K562 (cell line): ENCODE measurements at regions not wholly inside any gene's neighbourhood (a gene's known extent, or its start where the extent isn't known, plus 50 kb on each side); places are given as distances from the start of the nearest gene placed in this dataset.

Experiments used
- ATAC-seq: fragments of 200-7000 bp; cut with Tn5 transposase; 3 replicates; pipeline ENCODE4 v1.9.1; 2020; ENCODE audit warnings: moderate library complexity
- BruUV-seq: library from RNA; stranded (reverse); fragments of 400-500 nt; replicated peaks from 2 replicates; lab custom pipeline; 2021; lab: Mats Ljungman, UMichigan
- CTCF ChIA-PET: fragments of 300-600 bp; formaldehyde crosslinking; extraction: SDS; loops from one replicate; lab custom pipeline; 2021; ENCODE audit warnings: low intra/inter-chr PET ratio; lab: Yijun Ruan, JAX
- POLR2A ChIA-PET: fragments of 300-600, 350-650 bp; sonication (Branson Sonifier 250); formaldehyde crosslinking; extraction: SDS; loops from one replicate; lab custom pipeline; 2021; ENCODE audit warnings: antibody characterized with exemption, inconsistent platforms; lab: Yijun Ruan, JAX
- DNase-seq, 4 experiments: peaks; one replicate each; pipeline versions ENCODE4 v3.0.0 to v3.0.0-alpha.2; 2011 to 2018; ENCODE audit warnings: low spot score in 3 of 4, mixed read lengths in 3 of 4; ENCODE audit errors: extremely low read depth in 1 of 4
- FAIRE-seq: peaks from 2 replicates; lab custom pipeline; 2011; peaks lifted over from hg19 to GRCh38; lab: Jason Lieb, UNC
- H2AFZ ChIP-seq: 2 replicates; pipeline ENCODE4 v1.6.0; 2011; ENCODE audit warnings: low read depth, low read length, control low read depth, inconsistent platforms
- H3K27ac ChIP-seq: fragments of 200-600 bp; 3 replicates; pipeline ENCODE4 v1.8.0; 2011; ENCODE audit warnings: low read depth, mild to moderate bottlenecking, control low read depth, inconsistent platforms, low read length, moderate library complexity, mixed read lengths; ENCODE audit errors: extremely low read depth
- H3K27me3 ChIP-seq, 2 experiments: fragments of 300-600 bp in 1 of 2; 2 replicates in 1 of 2; 3 replicates in 1 of 2; pipeline versions ENCODE4 v1.6.0 to v1.8.0; 2011; ENCODE audit warnings: inconsistent platforms in 2 of 2, low read length in 2 of 2, mild to moderate bottlenecking in 1 of 2, mixed read lengths in 1 of 2, moderate library complexity in 1 of 2; ENCODE audit not compliant: control insufficient read depth in 2 of 2, insufficient read depth in 2 of 2
- H3K36me3 ChIP-seq: fragments of 300-600 bp; 3 replicates; pipeline ENCODE4 v1.8.0; 2011; ENCODE audit warnings: mild to moderate bottlenecking, low read length, inconsistent platforms; ENCODE audit not compliant: control insufficient read depth, insufficient read depth
- H3K4me1 ChIP-seq, 2 experiments: fragments of 200-600 bp in 1 of 2; replicated peaks in 1 of 2; 2 replicates in 1 of 2; 3 replicates in 1 of 2; pipeline versions ENCODE4 v1.5.1 to v1.8.0; 2011; ENCODE audit warnings: inconsistent platforms in 2 of 2, low read length in 2 of 2, mild to moderate bottlenecking in 1 of 2, mixed read lengths in 1 of 2, moderate library complexity in 1 of 2; ENCODE audit not compliant: control insufficient read depth in 2 of 2, insufficient read depth in 2 of 2
- H3K4me2 ChIP-seq: 2 replicates; pipeline ENCODE4 v1.6.1; 2011; ENCODE audit warnings: low read length, control low read depth, inconsistent platforms, mixed read lengths; ENCODE audit not compliant: insufficient read depth
- H3K4me3 ChIP-seq: fragments of 200-600 bp; sonication (generic), shearing (Covaris generic); 2 replicates; pipeline ENCODE4 v1.5.1; 2016; ENCODE audit warnings: control low read depth, inconsistent platforms
- H3K79me2 ChIP-seq: fragments of 200-600 bp; 3 replicates; pipeline ENCODE4 v1.8.0; 2011; ENCODE audit warnings: low read length, inconsistent platforms; ENCODE audit not compliant: control insufficient read depth, insufficient read depth
- H3K9ac ChIP-seq, 2 experiments: 2 replicates each; pipeline versions ENCODE4 v1.6.0 to v1.6.1; 2011; ENCODE audit warnings: low read depth in 2 of 2, low read length in 2 of 2, control low read depth in 1 of 2, inconsistent platforms in 1 of 2, mild to moderate bottlenecking in 1 of 2, mixed read lengths in 1 of 2; ENCODE audit not compliant: insufficient read depth in 1 of 2
- H3K9me1 ChIP-seq: one replicate; pipeline ENCODE4 v1.6.0; 2011; ENCODE audit warnings: inconsistent platforms, mild to moderate bottlenecking, low read length, moderate library complexity; ENCODE audit not compliant: control insufficient read depth, insufficient read depth
- H3K9me3 ChIP-seq: replicated peaks from 2 replicates; pipeline ENCODE4 v1.5.1; 2011; ENCODE audit warnings: low read depth, low read length, inconsistent platforms; ENCODE audit not compliant: control insufficient read depth, insufficient read depth
- H4K20me1 ChIP-seq: replicated peaks from 2 replicates; pipeline ENCODE4 v1.6.1; 2011; ENCODE audit warnings: low read length, inconsistent platforms, mixed read lengths; ENCODE audit not compliant: control insufficient read depth, insufficient read depth
- AFF1 ChIP-seq, 2 experiments: fragments of 450-650 bp; IDR thresholded peaks; 2 replicates each; pipeline ENCODE4 v1.6.1; 2018; ENCODE audit warnings: mild to moderate bottlenecking in 2 of 2, low read depth in 1 of 2; ENCODE audit not compliant: partially characterized antibody in 2 of 2
- BDP1 ChIP-seq: IDR thresholded peaks from 3 replicates; pipeline ENCODE4 v1.6.1; 2011; ENCODE audit not compliant: insufficient read length, insufficient read depth
- CC2D1A ChIP-seq: fragments of 450-650 bp; IDR thresholded peaks from 2 replicates; pipeline ENCODE4 v1.6.1; 2017; ENCODE audit warnings: mild to moderate bottlenecking
- E2F3 ChIP-seq: fragments of 250-450 bp; sonication (Bioruptor Pico); IDR thresholded peaks from 2 replicates; pipeline ENCODE4 v1.4.0; 2020; ENCODE audit warnings: mild to moderate bottlenecking
- KLF6 ChIP-seq: fragments of 250-450 bp; sonication (Bioruptor Pico); IDR thresholded peaks from 2 replicates; pipeline ENCODE4 v1.4.0; 2020; ENCODE audit warnings: mild to moderate bottlenecking, moderate library complexity, borderline replicate concordance
- MAFG ChIP-seq: fragments of 450-650 bp; conservative IDR thresholded peaks from 2 replicates; pipeline ENCODE4 v1.6.1; 2016; ENCODE audit warnings: missing genetic modification characterization, missing compliant biosample characterization
- PHF20 ChIP-seq: fragments of 450-650 bp; IDR thresholded peaks from 2 replicates; pipeline ENCODE4 v1.6.1; 2018; ENCODE audit not compliant: partially characterized antibody
- POLR2H ChIP-seq: IDR thresholded peaks from 2 replicates; pipeline ENCODE4 v1.6.1; 2016; ENCODE audit warnings: missing genetic modification characterization, low read depth, mild to moderate bottlenecking, control low read depth, missing compliant biosample characterization, moderate library complexity
- PRPF4 ChIP-seq: fragments of 200-400 bp; formaldehyde crosslinking; IDR thresholded peaks from one replicate; pipeline ENCODE4 v1.6.1; 2017; ENCODE audit warnings: low read length, low read depth, mild to moderate bottlenecking; ENCODE audit not compliant: insufficient read depth, poor library complexity, severe bottlenecking
- PTTG1 ChIP-seq: fragments of 450-650 bp; IDR thresholded peaks from 2 replicates; pipeline ENCODE4 v1.6.1; 2016; ENCODE audit warnings: low read depth, mild to moderate bottlenecking, missing genetic modification characterization, missing compliant biosample characterization
- RUNX1 ChIP-seq: sonication (generic); IDR thresholded peaks from 2 replicates; pipeline ENCODE4 v1.6.1; 2016; ENCODE audit warnings: antibody characterized with exemption, low read depth
- SMAD4 ChIP-seq: fragments of 250-450 bp; sonication (Bioruptor Pico); conservative IDR thresholded peaks from 2 replicates; pipeline ENCODE4 v1.8.0; 2021; ENCODE audit warnings: inconsistent platforms, mild to moderate bottlenecking, moderate library complexity
- SRSF3 ChIP-seq: fragments of 200-400 bp; formaldehyde crosslinking; IDR thresholded peaks from 2 replicates; pipeline ENCODE4 v1.6.1; 2016; ENCODE audit warnings: mild to moderate bottlenecking, low read length, moderate library complexity; ENCODE audit not compliant: insufficient read depth
- TSC22D4 ChIP-seq: fragments of 450-650 bp; IDR thresholded peaks from 2 replicates; pipeline ENCODE4 v1.6.1; 2016; ENCODE audit warnings: missing genetic modification characterization, missing biosample characterization, control low read depth
- ZBTB34 ChIP-seq: fragments of 250-450 bp; sonication (Bioruptor Pico); IDR thresholded peaks from 2 replicates; pipeline ENCODE4 v1.8.0; 2021; ENCODE audit warnings: mild to moderate bottlenecking, moderate library complexity
- ZNF232 ChIP-seq: sonication (generic); formaldehyde crosslinking; IDR thresholded peaks from 2 replicates; pipeline ENCODE4 v1.8.0; 2022; ENCODE audit warnings: mild to moderate bottlenecking, missing genetic modification reagents
- ZNF263 ChIP-seq: sonication (generic); formaldehyde crosslinking; IDR thresholded peaks from 2 replicates; pipeline ENCODE4 v1.8.0; 2022; ENCODE audit warnings: mild to moderate bottlenecking, missing genetic modification reagents, borderline replicate concordance
- ZNF551 ChIP-seq: fragments of 250-450 bp; sonication (Bioruptor Pico); IDR thresholded peaks from 2 replicates; pipeline ENCODE4 v1.5.0; 2021; ENCODE audit warnings: mild to moderate bottlenecking, moderate library complexity
- WGBS: fragments of 100-300 bp; shearing (Covaris generic); methylation state at CpG from one replicate; pipeline ENCODE4 v1.1.6; 2016; ENCODE audit warnings: low coverage, mixed read lengths; ENCODE audit not compliant: insufficient coverage; ENCODE audit errors: missing lambda C conversion rate; 5-methylcytosine and 5-hydroxymethylcytosine counted together
- in situ Hi-C: fragments of 300-500 bp; cut with MboI; formaldehyde crosslinking; loops from 4 replicates; pipeline ENCODE4 v1.15.0; 2018; ENCODE audit warnings: inconsistent platforms, mixed read lengths
- intact Hi-C: fragments of 100-400 bp; cut with micrococcal nuclease; formaldehyde crosslinking; loops from 2 replicates; pipeline ENCODE4 v1.14.2; 2022

- TF ChIP-seq MAFG (tag) (no peak), SRSF3 (no peak), CC2D1A (no peak), POLR2H (no peak), E2F3 (CRISPR knock-in tag) (no peak), ZNF263 (CRISPR knock-in tag) (no peak)
Observed at GRCh38 chr13:86476656-86477055, 677.4 kb upstream of the SLITRK6 start (continued).

GRCh38 chr13:86486582-86486981 is 687.4 kb upstream of the SLITRK6 start:
- no TSS peak for BruUV-seq
- intact Hi-C loops (no loop called here), in situ Hi-C loops (no loop called here)
- TF ChIP-seq TSC22D4 (tag) = no peak
- TF ChIP-seq PTTG1 = no peak
- TF ChIP-seq SMAD4 (CRISPR knock-in tag) = no peak
- TF ChIP-seq ZNF551 (CRISPR knock-in tag) = no peak
- TF ChIP-seq ZBTB34 (CRISPR knock-in tag) = no peak
- TF ChIP-seq PHF20 = no peak
- TF ChIP-seq SRSF3 = no peak
- TF ChIP-seq ZNF232 (CRISPR knock-in tag) = no peak
- TF ChIP-seq AFF1 (IDR thresholded peaks at IDR 0.05; ENCODE audit: low read depth in 1 of 2, partially characterized antibody in 2 of 2) = no peak
- TF ChIP-seq KLF6 = no peak
- no peak for TF ChIP-seq RUNX1
- TF ChIP-seq PRPF4 = no peak
- no peak for TF ChIP-seq BDP1
- H3K4me1 ChIP-seq = no peaks in the 10 kb centered on the region
- H4K20me1 ChIP-seq = no peaks in the 10 kb centered on the region
- no peak overlapping the region for H3K4me3 ChIP-seq
- no peak overlapping the region for H3K27ac ChIP-seq
- DNase-seq = no peak
- no peak for FAIRE-seq
- no peaks in the 10 kb centered on the region for H3K9me3 ChIP-seq
- ChIA-PET POLR2A (interaction anchor here (0.7 kb wide), 1 partner anchor 288 kb away, joined by 3 read pairs; no protein-coding TSS in a partner anchor), CTCF (no interaction called here)
- 0% methylated on average over 3 of the region's 3 CpGs for WGBS
- H3K27me3 ChIP-seq = no peaks in the 10 kb centered on the region
- H2AFZ ChIP-seq = no peak overlapping the region
- no peaks in the 10 kb centered on the region for H3K79me2 ChIP-seq
- no peak for ATAC-seq
- H3K4me2 ChIP-seq = no peak overlapping the region
- no peak overlapping the region for H3K9ac ChIP-seq
- no peaks in the 10 kb centered on the region for H3K9me1 ChIP-seq
- H3K36me3 ChIP-seq = no peaks in the 10 kb centered on the region
